ENCODE measurements at regions not wholly inside any gene's neighbourhood (a gene's known extent, or its start where the extent isn't known, plus 50 kb on each side); places are given as distances from the start of the nearest gene placed in this dataset.

GRCh38 chr6:43978473-43979346 is 148.5 kb downstream of the MRPL14 start:
- H3K4me1 ChIP-seq: peaks cover 15% of the 10 kb centered on the region
- no peaks in the 10 kb centered on the region for H3K36me3 ChIP-seq (ENCODE audit: insufficient read depth in 1 of 2, low read depth in 1 of 2)
- no peak overlapping the region for H3K4me3 ChIP-seq
- intact Hi-C loops (cut with DNase I): no loop called here
- no peak for DNase-seq
- no peaks in the 10 kb centered on the region for H3K27me3 ChIP-seq (ENCODE audit: insufficient read depth in 3 of 3, low read length in 2 of 3)
- peak; percentile 21 to 59 (median 54) for ATAC-seq
- no peak for TF ChIP-seq CTCF (IDR thresholded peaks at IDR 0.05)
- no peak overlapping the region for H3K27ac ChIP-seq
- peaks cover 6% of the 10 kb centered on the region for H3K9me3 ChIP-seq
- WGBS, 3 donors: 72 to 83% (median 75%) methylated on average over 13 of the region's 13 CpGs

GRCh38 chr6:43977404-43978111 is 149.7 kb downstream of the MRPL14 start:
- ATAC-seq: peak in 1 of 4 donors; percentile 28
- TF ChIP-seq CTCF (IDR thresholded peaks at IDR 0.05): no peak
- intact Hi-C loops (cut with DNase I): no loop called here

GRCh38 chr6:43976706-43977403 is 150.4 kb downstream of the MRPL14 start:
- no peak for DNase-seq
- no peak for ATAC-seq
- Histone ChIP-seq H3K27ac (no peak overlapping the region), H3K4me1 (peaks cover 33% of the 10 kb centered on the region), H3K27me3 (ENCODE audit: insufficient read depth in 3 of 3, low read length in 2 of 3) (no peaks in the 10 kb centered on the region), H3K9me3 (peaks cover 6% of the 10 kb centered on the region), H3K36me3 (ENCODE audit: insufficient read depth in 1 of 2, low read depth in 1 of 2) (no peaks in the 10 kb centered on the region), H3K4me3 (no peak overlapping the region)
- intact Hi-C loops (cut with DNase I): no loop called here
- 75 to 82% (median 77%) methylated on average over 5 of the region's 5 CpGs for WGBS, 3 donors
- TF ChIP-seq CTCF (IDR thresholded peaks at IDR 0.05): no peak

More at GRCh38 chr6:43977404-43978111, 149.7 kb downstream of the MRPL14 start:
- no peak overlapping the region for H3K27ac ChIP-seq
- peaks cover 26% of the 10 kb centered on the region for H3K4me1 ChIP-seq
- no peak overlapping the region for H3K4me3 ChIP-seq
- DNase-seq: no peak
- H3K9me3 ChIP-seq: peaks cover 6% of the 10 kb centered on the region
- H3K36me3 ChIP-seq (ENCODE audit: insufficient read depth in 1 of 2, low read depth in 1 of 2): no peaks in the 10 kb centered on the region
- no peaks in the 10 kb centered on the region for H3K27me3 ChIP-seq (ENCODE audit: insufficient read depth in 3 of 3, low read length in 2 of 3)
- WGBS, 3 donors: 74 to 77% (median 74%) methylated on average over 10 of the region's 10 CpGs

- H3K9me3 ChIP-seq: peaks cover 6% of the 10 kb centered on the region
- TF ChIP-seq CTCF (IDR thresholded peaks at IDR 0.05): no peak
- no peaks in the 10 kb centered on the region for H3K36me3 ChIP-seq (ENCODE audit: insufficient read depth in 1 of 2, low read depth in 1 of 2)
- intact Hi-C loops (cut with DNase I): loop anchor here in 1 of 2 donors (2.0 kb wide), 1 partner anchor 14 kb away; no protein-coding TSS in a partner anchor
- no peak overlapping the region for H3K4me3 ChIP-seq
- H3K27me3 ChIP-seq (ENCODE audit: insufficient read depth in 3 of 3, low read length in 2 of 3): no peaks in the 10 kb centered on the region
- H3K27ac ChIP-seq: no peak overlapping the region
- peaks cover 44% of the 10 kb centered on the region for H3K4me1 ChIP-seq
- ATAC-seq: no peak
- 89 to 90% (median 89%) methylated on average over 3 of the region's 3 CpGs for WGBS, 3 donors
- DNase-seq: no peak
Measured at GRCh38 chr6:43974643-43975230, 152.5 kb downstream of the MRPL14 start.
